WERI-Rb-1 (cell line): ENCODE measurements at regions not wholly inside any gene's neighbourhood (a gene's known extent, or its start where the extent isn't known, plus 50 kb on each side); places are given as distances from the start of the nearest gene placed in this dataset.
A peak's percentile ranks its signal among the peaks of the same experiment; 100 is the strongest.

Source experiments
- DNase-seq: peaks from one replicate; pipeline ENCODE4 v3.0.0-alpha.2; 2020
- H3K27ac ChIP-seq: fragments of 250-450 bp; sonication (Bioruptor Pico); 2 replicates; pipeline ENCODE4 v1.5.1; 2020; ENCODE audit warnings: mild to moderate bottlenecking, moderate library complexity
- H3K27me3 ChIP-seq: fragments of 250-450 bp; sonication (Bioruptor Pico); 2 replicates; pipeline ENCODE4 v1.5.1; 2021; ENCODE audit warnings: mild to moderate bottlenecking, low read depth, moderate library complexity; ENCODE audit not compliant: insufficient read depth, severe bottlenecking
- H3K36me3 ChIP-seq: fragments of 250-450 bp; sonication (Bioruptor Pico); 2 replicates; pipeline ENCODE4 v1.5.1; 2020; ENCODE audit warnings: mild to moderate bottlenecking, moderate library complexity
- H3K4me3 ChIP-seq: 2 replicates; pipeline ENCODE4 v1.5.1; 2011; ENCODE audit warnings: low read depth, mild to moderate bottlenecking, control low read depth, low read length
- H3K9me3 ChIP-seq: fragments of 250-450 bp; sonication (Bioruptor Pico); 2 replicates; pipeline ENCODE4 v1.5.1; 2021; ENCODE audit warnings: mild to moderate bottlenecking, moderate library complexity; ENCODE audit not compliant: severe bottlenecking
- CTCF ChIP-seq: IDR thresholded peaks from 2 replicates; pipeline ENCODE4 v1.5.1; 2011; ENCODE audit warnings: low read depth, mild to moderate bottlenecking, control low read depth, inconsistent platforms, low read length

DNA sequence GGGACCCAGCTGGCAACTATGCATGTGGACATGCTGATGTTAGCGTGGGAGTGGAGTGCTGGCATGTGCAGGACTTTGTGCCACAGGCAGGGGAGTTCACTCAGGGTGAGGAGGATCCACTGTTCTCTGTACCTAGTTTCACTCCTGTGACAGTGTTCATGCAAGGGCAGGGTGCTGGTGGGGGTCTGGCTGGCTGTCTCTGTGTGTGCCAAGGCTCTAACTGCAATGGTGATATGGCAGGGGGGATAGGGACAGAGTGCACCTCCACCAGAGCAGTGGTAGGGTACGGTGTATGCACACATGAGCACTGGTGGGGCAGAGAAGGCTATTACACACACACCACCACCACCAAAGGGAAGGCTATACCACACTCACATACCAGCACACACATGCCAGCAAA lies 210.2 kb upstream of the DEFB112 start:
- no peak for TF ChIP-seq CTCF
- no peaks in the 10 kb centered on the region for H3K36me3 ChIP-seq
- no peak overlapping the region for H3K4me3 ChIP-seq
- H3K27ac ChIP-seq, result no peak overlapping the region
- H3K27me3 ChIP-seq, result peaks cover 18% of the 10 kb centered on the region
- no peaks in the 10 kb centered on the region for H3K9me3 ChIP-seq
- no peak for DNase-seq

DNA sequence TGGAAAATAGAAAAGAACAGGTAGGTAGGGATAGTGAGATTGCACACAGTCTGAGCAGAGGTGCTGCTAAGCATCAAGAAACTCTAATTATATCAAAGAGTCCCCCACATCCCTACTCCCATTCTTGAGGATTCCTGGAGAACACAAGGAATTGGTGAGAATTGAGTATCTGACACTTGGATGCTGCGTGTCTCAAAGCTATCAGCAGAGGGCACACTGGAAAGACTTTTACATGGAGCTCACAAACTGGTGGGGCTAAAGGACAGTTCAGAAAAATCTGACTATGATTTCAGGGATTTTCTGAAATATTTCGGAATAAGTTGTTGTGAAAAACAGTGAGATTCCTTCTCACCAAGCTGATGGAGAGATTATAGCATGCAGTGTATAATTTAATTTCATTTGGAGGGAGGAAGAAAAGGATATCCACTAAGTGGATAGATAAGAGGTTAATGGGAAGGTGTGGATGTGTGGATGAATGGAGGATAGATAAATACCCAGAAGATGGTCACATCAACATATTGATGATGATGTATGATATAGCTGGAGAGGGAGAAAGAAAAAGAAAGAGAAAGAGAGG lies 215.4 kb upstream of the DEFB112 start:
- H3K36me3 ChIP-seq, result no peaks in the 10 kb centered on the region
- H3K27me3 ChIP-seq, result peaks cover 33% of the 10 kb centered on the region
- no peaks in the 10 kb centered on the region for H3K9me3 ChIP-seq
- H3K27ac ChIP-seq, result no peak overlapping the region
- peak; percentile 79 for TF ChIP-seq CTCF
- H3K4me3 ChIP-seq, result no peak overlapping the region
- peak; percentile 31 for DNase-seq

DNA sequence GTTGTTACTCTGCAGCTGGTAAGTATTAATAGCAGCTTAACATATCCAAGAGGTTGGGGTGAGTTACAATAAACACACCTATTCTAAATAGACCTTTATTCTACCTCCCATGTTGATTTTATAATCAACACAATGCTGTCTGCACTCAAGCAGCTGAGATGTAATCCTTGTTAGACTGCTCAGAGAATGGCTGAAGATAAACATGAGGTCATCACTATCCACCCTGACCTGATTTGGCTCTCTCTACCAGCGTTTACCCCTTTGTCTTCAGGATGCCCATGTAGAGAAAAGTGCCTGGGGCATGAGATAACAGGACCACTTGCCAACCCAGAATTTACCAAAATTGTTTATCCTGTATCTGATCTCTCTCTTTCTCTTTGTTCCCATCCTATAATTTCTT lies 220.7 kb upstream of the DEFB112 start:
- Histone ChIP-seq H3K27me3 (peaks cover 45% of the 10 kb centered on the region), H3K4me3 (no peak overlapping the region), H3K27ac (no peak overlapping the region), H3K36me3 (no peaks in the 10 kb centered on the region), H3K9me3 (no peaks in the 10 kb centered on the region)
- DNase-seq, result no peak
- no peak for TF ChIP-seq CTCF

DNA sequence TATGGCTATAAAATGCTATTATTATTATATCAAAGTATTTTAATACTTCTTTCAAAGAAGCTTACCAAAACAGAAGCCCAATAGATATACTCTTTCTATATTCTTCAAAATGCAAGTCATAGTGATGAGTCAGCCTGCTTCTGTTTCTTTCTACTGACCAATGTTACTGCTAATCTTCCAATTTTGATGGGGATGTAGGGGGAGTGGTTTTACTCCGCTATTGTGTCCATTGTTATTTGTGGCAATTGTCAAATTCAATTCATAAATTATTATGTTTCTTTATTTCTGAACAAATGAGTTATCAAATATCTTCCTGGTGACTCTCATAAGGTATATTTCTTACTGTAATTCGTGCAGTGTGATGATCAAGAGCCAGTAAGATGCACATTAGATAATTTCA lies 221.5 kb upstream of the DEFB112 start:
- Histone ChIP-seq H3K27ac (no peak overlapping the region), H3K36me3 (no peaks in the 10 kb centered on the region), H3K9me3 (no peaks in the 10 kb centered on the region), H3K4me3 (no peak overlapping the region), H3K27me3 (peaks cover 45% of the 10 kb centered on the region)
- no peak for TF ChIP-seq CTCF
- no peak for DNase-seq

DNA sequence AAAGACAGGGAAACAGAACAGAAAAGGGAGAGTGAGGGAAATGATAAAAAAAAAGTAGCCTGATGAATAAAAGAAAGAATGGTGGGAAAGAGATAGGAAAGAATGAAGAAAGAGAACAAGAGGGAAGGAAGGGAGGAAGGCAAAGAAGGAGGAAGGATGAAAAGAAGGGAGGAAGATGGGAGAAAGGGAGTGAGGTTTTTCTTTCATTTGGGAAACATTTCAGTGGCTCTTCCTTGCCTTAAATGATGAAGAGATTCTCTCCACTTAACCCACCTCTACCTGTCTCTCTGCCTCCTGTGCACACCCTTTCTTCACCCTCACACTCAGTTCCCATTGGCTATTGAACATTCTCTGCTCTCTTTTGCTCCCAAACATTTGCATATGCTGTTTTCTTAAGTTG lies 222.1 kb upstream of the DEFB112 start:
- DNase-seq, result no peak
- Histone ChIP-seq H3K27me3 (peaks cover 45% of the 10 kb centered on the region), H3K4me3 (no peak overlapping the region), H3K9me3 (no peaks in the 10 kb centered on the region), H3K36me3 (no peaks in the 10 kb centered on the region), H3K27ac (no peak overlapping the region)
- no peak for TF ChIP-seq CTCF

DNA sequence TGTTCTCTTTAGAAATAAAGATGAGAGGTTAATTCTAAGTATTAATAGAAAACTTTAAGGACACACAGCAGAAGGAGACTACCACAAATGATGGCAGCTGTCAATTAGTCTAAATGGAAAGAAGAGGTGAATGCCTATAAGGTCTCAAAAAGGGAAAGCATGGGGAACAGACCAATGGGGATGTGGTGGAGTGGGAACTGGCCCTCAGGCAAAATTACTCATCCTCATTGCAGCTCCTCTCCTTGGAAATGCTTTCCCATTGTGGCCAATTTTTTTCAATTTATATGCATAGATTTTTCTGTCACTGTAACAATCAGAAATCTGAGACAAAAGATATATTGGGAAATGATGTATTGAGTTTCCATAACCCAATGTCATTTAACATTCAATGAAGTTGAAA lies 222.9 kb upstream of the DEFB112 start:
- no peak for TF ChIP-seq CTCF
- no peak for DNase-seq
- Histone ChIP-seq H3K9me3 (no peaks in the 10 kb centered on the region), H3K36me3 (no peaks in the 10 kb centered on the region), H3K4me3 (no peak overlapping the region), H3K27ac (no peak overlapping the region), H3K27me3 (peaks cover 41% of the 10 kb centered on the region)
